OCI-LY1 (cell line): ENCODE measurements at regions not wholly inside any gene's neighbourhood (a gene's known extent, or its start where the extent isn't known, plus 50 kb on each side); places are given as distances from the start of the nearest gene placed in this dataset.

Source experiments
- H2AFZ ChIP-seq: fragments of 200-600 bp; sonication (generic), shearing (Covaris generic); 2 replicates; pipeline ENCODE4 v1.6.0; 2014; ENCODE audit warnings: antibody characterized with exemption, mild to moderate bottlenecking, low read length
- H3F3A ChIP-seq: fragments of 200-600 bp; sonication (generic), shearing (Covaris generic); 2 replicates; pipeline ENCODE4 v1.6.0; 2014; ENCODE audit warnings: mild to moderate bottlenecking, antibody characterized with exemption, low read length, moderate library complexity; ENCODE audit not compliant: insufficient read depth
- H3K27ac ChIP-seq: fragments of 200-600 bp; sonication (generic); 2 replicates; pipeline ENCODE4 v1.5.1; 2014; ENCODE audit warnings: low read length, mixed run types, mild to moderate bottlenecking, low read depth; ENCODE audit not compliant: poor library complexity, severe bottlenecking
- H3K27me3 ChIP-seq: fragments of 200-600 bp; sonication (generic); 2 replicates; pipeline ENCODE4 v1.6.0; 2014; ENCODE audit warnings: antibody characterized with exemption, mild to moderate bottlenecking, low read length, moderate library complexity; ENCODE audit not compliant: insufficient read depth
- H3K36me3 ChIP-seq: fragments of 200-600 bp; sonication (generic); 2 replicates; pipeline ENCODE4 v1.6.1; 2014; ENCODE audit warnings: mild to moderate bottlenecking, antibody characterized with exemption, low read length, moderate library complexity, mixed read lengths; ENCODE audit not compliant: insufficient read depth
- H3K4me1 ChIP-seq: fragments of 200-600 bp; sonication (generic); 2 replicates; pipeline ENCODE4 v1.5.1; 2014; ENCODE audit warnings: mild to moderate bottlenecking, low read length, moderate library complexity; ENCODE audit not compliant: insufficient read depth, severe bottlenecking
- H3K4me2 ChIP-seq: fragments of 200-600 bp; sonication (generic), shearing (Covaris generic); 2 replicates; pipeline ENCODE4 v1.6.1; 2014; ENCODE audit warnings: low read length
- H3K4me3 ChIP-seq: fragments of 200-600 bp; sonication (generic); 2 replicates; pipeline ENCODE4 v1.5.1; 2014; ENCODE audit warnings: low read length, low read depth, mild to moderate bottlenecking, mixed read lengths; ENCODE audit not compliant: poor library complexity, severe bottlenecking
- H3K79me2 ChIP-seq: fragments of 200-600 bp; shearing (Covaris generic); 2 replicates; pipeline ENCODE4 v1.6.1; 2016; ENCODE audit warnings: mixed run types, low read length, mixed read lengths; ENCODE audit not compliant: insufficient read depth
- H3K9ac ChIP-seq: fragments of 200-600 bp; sonication (generic), shearing (Covaris generic); 2 replicates; pipeline ENCODE4 v1.6.1; 2014; ENCODE audit warnings: mild to moderate bottlenecking, low read length, mixed read lengths
- H3K9me2 ChIP-seq: fragments of 200-600 bp; sonication (generic), shearing (Covaris generic); 2 replicates; pipeline ENCODE4 v1.6.1; 2014; ENCODE audit warnings: low read depth, mild to moderate bottlenecking, low read length, mixed read lengths
- H3K9me3 ChIP-seq: fragments of 200-600 bp; shearing (Covaris generic); 2 replicates; pipeline ENCODE4 v1.6.1; 2014; ENCODE audit warnings: low read length, mixed read lengths
- H4K20me1 ChIP-seq: fragments of 200-600 bp; sonication (generic), shearing (Covaris generic); 2 replicates; pipeline ENCODE4 v1.6.0; 2016; ENCODE audit warnings: mild to moderate bottlenecking, low read length; ENCODE audit not compliant: insufficient read depth
- EZH2 ChIP-seq: fragments of 200-600 bp; sonication (generic), shearing (Covaris generic); IDR thresholded peaks from 2 replicates; pipeline ENCODE4 v1.8.0; 2017; ENCODE audit warnings: borderline replicate concordance, mixed run types, mild to moderate bottlenecking, antibody characterized with exemption, low read length, moderate library complexity, mixed read lengths
- TF ChIP-seq, protein P1 (sequence below): fragments of 200-600 bp; sonication (generic), shearing (Covaris generic); IDR thresholded peaks from 2 replicates; pipeline ENCODE4 v1.5.1; 2017; ENCODE audit warnings: mild to moderate bottlenecking, antibody characterized with exemption, low read length, moderate library complexity, mixed read lengths

DNA sequence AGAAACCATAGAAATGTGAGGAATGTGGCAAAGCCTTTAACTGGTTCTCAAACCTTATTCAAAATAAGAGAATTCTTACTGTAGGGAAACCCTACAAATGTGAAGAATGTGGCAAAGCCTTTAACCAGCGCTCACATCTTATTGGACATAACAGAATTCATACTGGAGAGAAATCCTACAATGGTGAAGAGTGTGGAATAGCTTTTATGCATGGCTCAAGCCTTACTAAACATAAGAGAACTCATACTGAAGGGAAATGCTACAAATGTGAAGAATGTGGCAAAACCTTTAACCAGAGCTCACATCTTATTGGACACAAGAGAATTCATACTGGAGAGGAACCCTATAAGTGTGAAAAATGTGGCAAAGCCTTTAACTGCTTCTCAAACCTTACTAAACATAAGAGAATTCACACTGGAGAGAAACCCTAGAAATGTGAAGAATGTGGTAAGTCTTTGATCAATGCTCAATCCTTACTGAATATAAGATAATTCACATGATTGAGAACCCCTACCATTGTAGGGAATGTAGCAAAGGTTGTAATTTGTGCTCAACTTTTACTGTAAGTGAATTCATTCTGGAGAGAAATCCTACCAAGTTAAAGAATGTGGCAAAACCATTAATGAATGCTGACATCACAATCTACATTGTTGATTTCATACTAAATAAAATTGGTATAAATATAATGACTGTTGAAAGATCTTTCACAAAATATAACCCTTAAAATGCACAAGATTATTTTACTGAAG lies 142.5 kb upstream of the ZNF479 start:
- no peak for TF ChIP-seq EZH2
- TF ChIP-seq, protein P1, sequence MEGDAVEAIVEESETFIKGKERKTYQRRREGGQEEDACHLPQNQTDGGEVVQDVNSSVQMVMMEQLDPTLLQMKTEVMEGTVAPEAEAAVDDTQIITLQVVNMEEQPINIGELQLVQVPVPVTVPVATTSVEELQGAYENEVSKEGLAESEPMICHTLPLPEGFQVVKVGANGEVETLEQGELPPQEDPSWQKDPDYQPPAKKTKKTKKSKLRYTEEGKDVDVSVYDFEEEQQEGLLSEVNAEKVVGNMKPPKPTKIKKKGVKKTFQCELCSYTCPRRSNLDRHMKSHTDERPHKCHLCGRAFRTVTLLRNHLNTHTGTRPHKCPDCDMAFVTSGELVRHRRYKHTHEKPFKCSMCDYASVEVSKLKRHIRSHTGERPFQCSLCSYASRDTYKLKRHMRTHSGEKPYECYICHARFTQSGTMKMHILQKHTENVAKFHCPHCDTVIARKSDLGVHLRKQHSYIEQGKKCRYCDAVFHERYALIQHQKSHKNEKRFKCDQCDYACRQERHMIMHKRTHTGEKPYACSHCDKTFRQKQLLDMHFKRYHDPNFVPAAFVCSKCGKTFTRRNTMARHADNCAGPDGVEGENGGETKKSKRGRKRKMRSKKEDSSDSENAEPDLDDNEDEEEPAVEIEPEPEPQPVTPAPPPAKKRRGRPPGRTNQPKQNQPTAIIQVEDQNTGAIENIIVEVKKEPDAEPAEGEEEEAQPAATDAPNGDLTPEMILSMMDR: no peak
- Histone ChIP-seq H3K4me2 (no peak overlapping the region), H3K9ac (no peak overlapping the region)

GRCh38 chr7:57300747-57301146 lies 149.2 kb upstream of the ZNF716 start:
- Histone ChIP-seq H4K20me1 (no peaks in the 10 kb centered on the region), H3K27me3 (no peaks in the 10 kb centered on the region), H3K9me3 (no peaks in the 10 kb centered on the region), H3K4me1 (no peaks in the 10 kb centered on the region), H2AFZ (no peak overlapping the region), H3K4me2 (no peak overlapping the region), H3K9me2 (no peaks in the 10 kb centered on the region), H3K9ac (no peak overlapping the region), H3K27ac (no peak overlapping the region), H3K79me2 (no peaks in the 10 kb centered on the region), H3K4me3 (no peak overlapping the region), H3F3A (no peaks in the 10 kb centered on the region), H3K36me3 (no peaks in the 10 kb centered on the region)
- no peak for TF ChIP-seq EZH2
- TF ChIP-seq, protein P1: no peak

More for the DNA sequence above, 142.5 kb upstream of the ZNF479 start:
- peaks cover 56% of the 10 kb centered on the region for H3K9me3 ChIP-seq
- H3K27ac ChIP-seq: no peak overlapping the region
- no peak overlapping the region for H3K4me3 ChIP-seq
- H3K79me2 ChIP-seq: no peaks in the 10 kb centered on the region
- H3K4me1 ChIP-seq: no peaks in the 10 kb centered on the region
- no peak overlapping the region for H2AFZ ChIP-seq
- H4K20me1 ChIP-seq: no peaks in the 10 kb centered on the region
- H3F3A ChIP-seq: no peaks in the 10 kb centered on the region
- H3K9me2 ChIP-seq: no peaks in the 10 kb centered on the region
- no peaks in the 10 kb centered on the region for H3K27me3 ChIP-seq
- H3K36me3 ChIP-seq: no peaks in the 10 kb centered on the region

- Histone ChIP-seq H3K4me2 (no peak overlapping the region), H3K4me1 (no peaks in the 10 kb centered on the region), H4K20me1 (no peaks in the 10 kb centered on the region), H3F3A (no peaks in the 10 kb centered on the region), H3K9ac (no peak overlapping the region), H3K4me3 (no peak overlapping the region), H3K79me2 (no peaks in the 10 kb centered on the region), H3K9me3 (no peaks in the 10 kb centered on the region), H3K27ac (no peak overlapping the region), H3K9me2 (no peaks in the 10 kb centered on the region), H2AFZ (no peak overlapping the region), H3K27me3 (no peaks in the 10 kb centered on the region), H3K36me3 (no peaks in the 10 kb centered on the region)
- TF ChIP-seq EZH2: no peak
- TF ChIP-seq, protein P1: peak; percentile 72
Measured at GRCh38 chr7:57305192-57305748, 144.7 kb upstream of the ZNF716 start.
